ENCODE measurements at regions not wholly inside any gene's neighbourhood (a gene's known extent, or its start where the extent isn't known, plus 50 kb on each side); places are given as distances from the start of the nearest gene placed in this dataset.
A peak's percentile ranks its signal among the peaks of the same experiment; 100 is the strongest.
"Not testable (repeated sequence)": the region's sequence is repeated elsewhere in the genome, so short reads cannot be mapped to it uniquely, and the experiment has no call there.

- no peak for DNase-seq (ENCODE audit: low read depth)
Measured at GRCh38 chr22:27060190-27060589, 402.8 kb downstream of the MIAT start.

DNA sequence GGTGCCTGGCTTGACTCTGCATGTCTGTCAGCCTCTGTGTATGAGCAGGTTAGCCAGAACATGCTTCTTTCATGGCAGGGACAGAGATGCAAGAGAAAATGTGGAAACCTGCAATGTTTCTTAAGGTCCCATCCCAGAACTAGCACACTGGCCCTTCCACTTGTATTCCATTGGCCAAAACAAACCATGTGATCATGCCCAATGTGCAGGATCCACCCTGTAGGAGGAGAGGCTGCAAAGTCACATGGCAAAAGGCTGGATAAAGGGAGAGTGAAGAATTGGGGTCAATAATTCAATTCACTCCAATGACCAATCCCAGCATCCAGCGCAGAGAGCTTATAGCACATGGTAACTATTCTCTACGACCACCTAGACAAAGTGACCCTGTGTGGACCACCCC, 405.5 kb downstream of the MIAT start:
- DNase-seq (ENCODE audit: low read depth), result no peak

GRCh38 chr22:27063406-27063805, 406.0 kb downstream of the MIAT start:
- DNase-seq (ENCODE audit: low read depth), result peak; percentile 16

GRCh38 chr22:27063841-27064240, 406.5 kb downstream of the MIAT start:
- no peak for DNase-seq (ENCODE audit: low read depth)

GRCh38 chr22:27064386-27064785, 407.0 kb downstream of the MIAT start:
- no peak for DNase-seq (ENCODE audit: low read depth)

GRCh38 chr22:27065279-27065678, 407.9 kb downstream of the MIAT start:
- no peak for DNase-seq (ENCODE audit: low read depth)

DNA sequence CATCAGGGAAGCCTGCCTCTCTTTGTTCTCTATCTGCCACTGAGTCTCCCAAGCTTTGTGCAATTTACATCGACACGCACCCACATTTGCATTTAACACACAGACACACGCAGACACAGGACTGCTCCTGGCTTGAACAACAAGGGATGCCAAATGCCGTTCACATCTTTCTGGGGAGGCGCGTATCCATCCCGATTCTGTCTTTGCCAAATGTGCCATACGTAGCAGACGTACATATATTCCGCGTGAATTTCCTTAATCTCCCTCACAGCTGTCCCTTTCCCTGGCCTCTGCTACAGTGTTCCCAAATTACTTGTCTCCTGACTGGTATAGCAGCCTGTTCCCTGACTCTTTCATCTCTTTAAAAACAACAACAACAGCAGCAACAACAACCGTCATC, 409.5 kb downstream of the MIAT start:
- DNase-seq (ENCODE audit: low read depth), result no peak

GRCh38 chr22:27068121-27068520, 410.7 kb downstream of the MIAT start:
- no peak for DNase-seq (ENCODE audit: low read depth)

- DNase-seq (ENCODE audit: low read depth), result no peak
Measured at GRCh38 chr22:27070594-27070993, 413.2 kb downstream of the MIAT start.

- DNase-seq (ENCODE audit: low read depth), result peak; percentile 23
Measured at GRCh38 chr22:27073601-27074425, 416.4 kb downstream of the MIAT start.

- no peak for DNase-seq (ENCODE audit: low read depth)
Measured at GRCh38 chr22:27075028-27075678, 417.8 kb downstream of the MIAT start.

DNA sequence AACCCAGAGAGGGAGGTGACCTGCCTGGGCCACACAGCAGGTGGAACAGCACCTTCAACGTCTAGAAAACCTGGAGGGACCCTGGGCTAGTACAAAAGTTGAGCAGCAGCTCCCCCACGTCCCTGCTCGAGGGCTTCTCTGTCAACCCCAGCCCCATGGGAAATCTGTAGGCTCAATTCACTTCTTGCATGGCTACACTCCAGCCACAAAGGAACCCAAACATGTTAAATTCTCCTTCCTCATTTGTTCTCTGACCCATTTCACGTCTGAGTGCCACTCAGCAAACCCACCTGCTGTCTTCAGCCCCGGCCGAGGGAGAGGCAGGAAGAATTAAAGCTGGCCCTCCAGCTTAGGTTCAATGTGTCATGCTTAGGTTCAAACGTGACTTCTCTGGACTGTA, 418.5 kb downstream of the MIAT start:
- DNase-seq (ENCODE audit: low read depth), result no peak

- not testable (repeated sequence) for DNase-seq (ENCODE audit: low read depth)
Measured at GRCh38 chr22:27078064-27078463, 420.7 kb downstream of the MIAT start.

DNA sequence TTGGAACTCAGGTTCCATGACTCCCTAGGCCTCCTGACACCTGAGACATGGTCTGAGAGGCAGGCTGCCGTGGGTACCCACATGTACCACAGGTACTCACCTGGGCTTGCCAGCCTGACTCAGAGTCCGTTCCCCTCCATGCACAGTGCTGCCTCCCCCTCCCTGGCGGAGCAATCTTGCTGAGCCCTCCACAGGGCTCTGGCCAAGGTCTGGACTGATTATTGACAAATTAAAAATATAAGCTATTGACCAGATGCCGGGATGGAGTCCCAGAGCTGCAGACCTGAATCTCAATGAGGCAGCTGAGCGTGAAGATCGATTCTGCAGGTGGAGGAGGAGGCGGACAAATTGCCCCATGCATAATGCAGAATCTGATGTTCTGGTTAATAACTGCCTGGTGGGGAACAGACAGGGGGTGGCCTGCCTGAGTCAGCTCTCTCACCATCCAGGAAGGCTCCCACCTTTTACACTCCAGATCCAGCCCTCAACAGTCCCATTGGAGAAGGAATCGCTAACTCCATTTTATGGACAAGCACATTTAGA, 422.7 kb downstream of the MIAT start:
- no peak for DNase-seq (ENCODE audit: low read depth)

- peak; percentile 15 for DNase-seq (ENCODE audit: low read depth)
Measured at GRCh38 chr22:27080863-27081262, 423.5 kb downstream of the MIAT start.

DNA sequence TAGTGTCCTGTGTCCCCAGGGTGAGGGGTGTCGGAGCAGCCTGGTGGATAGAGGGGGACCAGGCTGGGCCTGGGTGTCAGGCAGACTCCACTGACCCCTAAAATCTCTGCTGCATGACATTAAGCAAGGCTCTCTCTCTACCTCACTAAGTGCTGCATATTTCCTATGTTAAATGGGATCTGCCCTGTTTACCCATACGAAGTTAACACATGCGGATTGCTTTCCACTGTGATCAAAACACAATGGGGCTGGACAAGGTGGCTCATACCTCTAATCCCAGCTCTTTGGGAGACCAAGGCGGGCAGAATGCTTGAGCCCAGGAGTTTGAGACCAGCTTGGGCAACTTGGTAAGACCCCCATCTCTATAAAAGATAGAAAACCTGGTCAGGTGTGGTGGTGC, 426.2 kb downstream of the MIAT start:
- DNase-seq (ENCODE audit: low read depth), result no peak

DNA sequence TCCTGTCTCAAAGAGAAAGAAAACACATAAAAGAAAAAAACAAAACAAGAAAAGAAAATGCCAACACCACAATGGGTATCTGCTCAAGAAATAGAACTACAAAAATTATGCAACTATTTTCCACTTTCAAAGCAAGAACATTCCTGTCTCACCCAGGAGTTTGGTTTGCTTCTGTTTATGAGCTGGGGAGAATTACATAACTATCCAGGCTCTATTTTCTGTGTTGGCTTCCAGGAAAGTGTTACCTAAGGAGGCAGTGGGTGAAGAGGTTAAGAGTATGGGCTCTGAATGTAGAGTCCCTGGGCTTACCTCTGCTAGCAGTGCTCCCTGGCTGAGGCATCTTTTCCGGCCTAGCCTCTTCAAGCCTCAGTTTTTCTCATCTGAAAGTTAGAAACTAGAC, 426.7 kb downstream of the MIAT start:
- no peak for DNase-seq (ENCODE audit: low read depth)

GRCh38 chr22:27086080-27087044, 429.0 kb downstream of the MIAT start:
- no peak for DNase-seq (ENCODE audit: low read depth)

GRCh38 chr22:27087051-27087450, 429.7 kb downstream of the MIAT start:
- DNase-seq (ENCODE audit: low read depth), result no peak

- no peak for DNase-seq (ENCODE audit: low read depth)
Measured at GRCh38 chr22:27088026-27088425, 430.6 kb downstream of the MIAT start.

DNA sequence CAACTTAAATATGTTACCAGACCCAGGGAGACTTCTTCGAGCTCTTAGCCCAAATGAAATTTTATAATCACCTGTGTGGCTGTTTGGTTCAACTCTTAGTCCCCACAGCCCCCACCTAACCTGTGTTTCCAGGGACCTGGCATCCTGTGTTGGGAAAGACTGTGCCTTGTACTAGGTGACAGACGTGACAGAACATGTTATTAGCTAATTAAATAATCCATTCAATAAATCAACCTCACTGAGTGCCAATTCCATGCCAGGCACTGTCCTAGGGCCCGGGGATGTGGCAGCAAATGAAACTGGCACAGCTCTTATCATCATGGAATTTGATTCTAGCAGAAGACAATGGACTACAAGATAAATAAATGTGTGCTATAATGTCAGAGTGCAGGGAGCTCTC, 431.9 kb downstream of the MIAT start:
- DNase-seq (ENCODE audit: low read depth), result no peak

DNA sequence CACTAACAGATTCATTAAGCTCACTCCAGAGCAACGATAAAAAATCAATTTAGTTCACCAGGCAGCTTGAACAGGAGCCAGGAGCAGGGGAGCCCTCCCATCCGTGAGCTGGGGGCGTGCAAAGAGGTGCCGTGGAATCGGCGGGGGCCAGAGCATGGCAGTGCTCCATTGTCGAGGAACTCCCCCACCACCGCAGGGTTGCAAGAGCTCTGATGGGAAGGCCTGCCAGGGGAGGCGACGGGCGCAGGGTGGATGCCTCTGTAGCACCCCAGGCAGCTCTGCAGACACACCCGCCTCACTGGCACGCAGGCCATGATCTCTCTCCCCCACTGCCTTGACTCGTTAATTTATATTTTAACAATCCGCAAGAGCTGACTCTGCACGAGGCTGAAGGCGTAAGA, 433.2 kb downstream of the MIAT start:
- no peak for DNase-seq (ENCODE audit: low read depth)

All from Daoy (cell line).